ENCODE measurements at regions not wholly inside any gene's neighbourhood (a gene's known extent, or its start where the extent isn't known, plus 50 kb on each side); places are given as distances from the start of the nearest gene placed in this dataset.

- Histone ChIP-seq H3K4me2 (ENCODE audit: control insufficient read depth, extremely low read depth, insufficient read depth, low read depth, low read length) (no peak overlapping the region), H3K9me3 (ENCODE audit: control insufficient read depth, low read depth, low read length) (peaks cover 8% of the 10 kb centered on the region), H3K9me1 (ENCODE audit: control insufficient read depth, extremely low read depth, insufficient read depth, low read length) (no peaks in the 10 kb centered on the region), H3K4me3 (ENCODE audit: control insufficient read depth in 2 of 3, extremely low read depth in 1 of 3, insufficient read depth in 2 of 3, low read depth in 1 of 3, low read length in 3 of 3) (no peak overlapping the region), H4K20me1 (ENCODE audit: control insufficient read depth, extremely low read depth, insufficient read depth, low read length) (no peaks in the 10 kb centered on the region), H3K27ac (ENCODE audit: control insufficient read depth, insufficient read depth, low read length) (no peak overlapping the region), H2AFZ (ENCODE audit: control insufficient read depth, low read length) (no peak overlapping the region), H3K36me3 (ENCODE audit: control insufficient read depth in 2 of 2, extremely low read depth in 1 of 2, insufficient read depth in 2 of 2, low read length in 2 of 2) (no peaks in the 10 kb centered on the region), H3K4me1 (ENCODE audit: control insufficient read depth, extremely low read depth, insufficient read depth, low read length) (peaks cover 4% of the 10 kb centered on the region), H3K27me3 (ENCODE audit: control insufficient read depth, extremely low read depth, insufficient read depth, low read length) (peaks cover 9% of the 10 kb centered on the region), H3K9ac (ENCODE audit: control insufficient read depth, extremely low read depth, insufficient read depth, low read length) (no peak overlapping the region), H3K79me2 (ENCODE audit: control insufficient read depth, insufficient read depth, low read length) (no peaks in the 10 kb centered on the region)
- dilution Hi-C loops (cut with MboI; ENCODE audit: extremely low pct_ligation_motif_present, low sequenced_read_pairs) = no loop called here
- TF ChIP-seq EZH2 (IDR thresholded peaks at IDR 0.05; ENCODE audit: low read length) (no peak), CTCF (optimal IDR thresholded peaks at IDR 0.05 in 1 of 3, IDR thresholded peaks at IDR 0.05 in 1 of 3, conservative IDR thresholded peaks at IDR 0.05 in 1 of 3; ENCODE audit: extremely low read depth in 1 of 3, insufficient read depth in 2 of 3, low read length in 3 of 3) (no peak)
- DNase-seq (ENCODE audit: low read depth, low spot score) (no peak), FAIRE-seq (no peak)
Measured at GRCh38 chr7:131883769-131884168, 327.3 kb upstream of the PODXL start.

GRCh38 chr7:131883196-131883595, 326.8 kb upstream of the PODXL start:
- Histone ChIP-seq H4K20me1 (ENCODE audit: control insufficient read depth, extremely low read depth, insufficient read depth, low read length) (no peaks in the 10 kb centered on the region), H3K4me3 (ENCODE audit: control insufficient read depth in 2 of 3, extremely low read depth in 1 of 3, insufficient read depth in 2 of 3, low read depth in 1 of 3, low read length in 3 of 3) (no peak overlapping the region), H2AFZ (ENCODE audit: control insufficient read depth, low read length) (no peak overlapping the region), H3K27ac (ENCODE audit: control insufficient read depth, insufficient read depth, low read length) (no peak overlapping the region), H3K4me2 (ENCODE audit: control insufficient read depth, extremely low read depth, insufficient read depth, low read depth, low read length) (no peak overlapping the region), H3K79me2 (ENCODE audit: control insufficient read depth, insufficient read depth, low read length) (no peaks in the 10 kb centered on the region), H3K9ac (ENCODE audit: control insufficient read depth, extremely low read depth, insufficient read depth, low read length) (no peak overlapping the region), H3K4me1 (ENCODE audit: control insufficient read depth, extremely low read depth, insufficient read depth, low read length) (peaks cover 10% of the 10 kb centered on the region), H3K9me1 (ENCODE audit: control insufficient read depth, extremely low read depth, insufficient read depth, low read length) (no peaks in the 10 kb centered on the region), H3K36me3 (ENCODE audit: control insufficient read depth in 2 of 2, extremely low read depth in 1 of 2, insufficient read depth in 2 of 2, low read length in 2 of 2) (no peaks in the 10 kb centered on the region), H3K27me3 (ENCODE audit: control insufficient read depth, extremely low read depth, insufficient read depth, low read length) (peaks cover 9% of the 10 kb centered on the region), H3K9me3 (ENCODE audit: control insufficient read depth, low read depth, low read length) (peaks cover 8% of the 10 kb centered on the region)
- dilution Hi-C loops (cut with MboI; ENCODE audit: extremely low pct_ligation_motif_present, low sequenced_read_pairs) = no loop called here
- DNase-seq (ENCODE audit: low read depth, low spot score) (no peak), FAIRE-seq (no peak)
- no peak for TF ChIP-seq CTCF (optimal IDR thresholded peaks at IDR 0.05 in 1 of 3, IDR thresholded peaks at IDR 0.05 in 1 of 3, conservative IDR thresholded peaks at IDR 0.05 in 1 of 3; ENCODE audit: extremely low read depth in 1 of 3, insufficient read depth in 2 of 3, low read length in 3 of 3)
- TF ChIP-seq EZH2 (IDR thresholded peaks at IDR 0.05; ENCODE audit: low read length) = no peak
